ENCODE measurements at regions not wholly inside any gene's neighbourhood (a gene's known extent, or its start where the extent isn't known, plus 50 kb on each side); places are given as distances from the start of the nearest gene placed in this dataset.

GRCh38 chr2:198337368-198337767, 533.0 kb downstream of the PLCL1 start:
- no peak overlapping the region for H3K27ac ChIP-seq
- DNase-seq (ENCODE audit: low spot score) = no peak
- TF ChIP-seq CTCF (IDR thresholded peaks at IDR 0.05) = no peak
- H3K9me3 ChIP-seq = no peaks in the 10 kb centered on the region
- no peaks in the 10 kb centered on the region for H3K27me3 ChIP-seq
- no peaks in the 10 kb centered on the region for H3K36me3 ChIP-seq
- no peak overlapping the region for H3K4me3 ChIP-seq
- H3K4me1 ChIP-seq = no peaks in the 10 kb centered on the region

- no peak for TF ChIP-seq CTCF (IDR thresholded peaks at IDR 0.05)
- DNase-seq (ENCODE audit: low spot score) = no peak
- H3K27me3 ChIP-seq = no peaks in the 10 kb centered on the region
- H3K4me3 ChIP-seq = no peak overlapping the region
- no peaks in the 10 kb centered on the region for H3K36me3 ChIP-seq
- H3K27ac ChIP-seq = no peak overlapping the region
- no peaks in the 10 kb centered on the region for H3K4me1 ChIP-seq
- H3K9me3 ChIP-seq = no peaks in the 10 kb centered on the region
Observed at GRCh38 chr2:198328454-198328853, 524.1 kb downstream of the PLCL1 start.

- no peaks in the 10 kb centered on the region for H3K36me3 ChIP-seq
- no peak for DNase-seq (ENCODE audit: low spot score)
- TF ChIP-seq CTCF (IDR thresholded peaks at IDR 0.05) = no peak
- no peaks in the 10 kb centered on the region for H3K4me1 ChIP-seq
- H3K4me3 ChIP-seq = no peak overlapping the region
- H3K27me3 ChIP-seq = no peaks in the 10 kb centered on the region
- H3K27ac ChIP-seq = no peak overlapping the region
- no peaks in the 10 kb centered on the region for H3K9me3 ChIP-seq
Observed at GRCh38 chr2:198327526-198327925, 523.1 kb downstream of the PLCL1 start.

GRCh38 chr2:198326431-198326830, 522.0 kb downstream of the PLCL1 start:
- TF ChIP-seq CTCF (IDR thresholded peaks at IDR 0.05) = no peak
- DNase-seq (ENCODE audit: low spot score) = no peak
- no peak overlapping the region for H3K27ac ChIP-seq
- no peaks in the 10 kb centered on the region for H3K4me1 ChIP-seq
- H3K27me3 ChIP-seq = no peaks in the 10 kb centered on the region
- H3K36me3 ChIP-seq = no peaks in the 10 kb centered on the region
- no peak overlapping the region for H3K4me3 ChIP-seq
- no peaks in the 10 kb centered on the region for H3K9me3 ChIP-seq

- Histone ChIP-seq H3K27me3 (no peaks in the 10 kb centered on the region), H3K4me3 (no peak overlapping the region), H3K36me3 (no peaks in the 10 kb centered on the region), H3K4me1 (no peaks in the 10 kb centered on the region), H3K9me3 (no peaks in the 10 kb centered on the region), H3K27ac (no peak overlapping the region)
- no peak for TF ChIP-seq CTCF (IDR thresholded peaks at IDR 0.05)
- DNase-seq (ENCODE audit: low spot score) = no peak
Observed at GRCh38 chr2:198325359-198325758, 521.0 kb downstream of the PLCL1 start.

GRCh38 chr2:198324071-198324470, 519.7 kb downstream of the PLCL1 start:
- H3K36me3 ChIP-seq = no peaks in the 10 kb centered on the region
- H3K27me3 ChIP-seq = no peaks in the 10 kb centered on the region
- H3K4me3 ChIP-seq = no peak overlapping the region
- no peak overlapping the region for H3K27ac ChIP-seq
- TF ChIP-seq CTCF (IDR thresholded peaks at IDR 0.05) = no peak
- H3K4me1 ChIP-seq = no peaks in the 10 kb centered on the region
- DNase-seq (ENCODE audit: low spot score) = no peak
- no peaks in the 10 kb centered on the region for H3K9me3 ChIP-seq

All from right atrium auricular region (tissue), 2 donors.